Kidney glomerular epithelial cell (primary cell): ENCODE measurements at regions not wholly inside any gene's neighbourhood (a gene's known extent, or its start where the extent isn't known, plus 50 kb on each side); places are given as distances from the start of the nearest gene placed in this dataset.

ENCODE experiments used
- DNase-seq: peaks from one replicate; lab custom pipeline; 2025; lab: John Stamatoyannopoulos, UW

GRCh38 chr5:8241076-8241475 lies 372.1 kb downstream of the MTRR start:
- DNase-seq: no peak

- DNase-seq: no peak
These were observed 372.6 kb downstream of the MTRR start for GRCh38 chr5:8241558-8241957.

GRCh38 chr5:8247049-8247899 lies 378.3 kb downstream of the MTRR start:
- no peak for DNase-seq

- DNase-seq: no peak
These were observed 384.4 kb downstream of the MTRR start for GRCh38 chr5:8253376-8253775.

- no peak for DNase-seq
These were observed 385.7 kb downstream of the MTRR start for GRCh38 chr5:8254674-8255073.

- DNase-seq: no peak
These were observed 389.9 kb downstream of the MTRR start for GRCh38 chr5:8258801-8259200.

- DNase-seq: no peak
These were observed 401.3 kb downstream of the MTRR start for GRCh38 chr5:8270246-8270645.

- no peak for DNase-seq
These were observed 411.9 kb downstream of the MTRR start for GRCh38 chr5:8280711-8281363.

GRCh38 chr5:8288334-8288733 lies 419.4 kb downstream of the MTRR start:
- no peak for DNase-seq

- no peak for DNase-seq
These were observed 420.1 kb downstream of the MTRR start for GRCh38 chr5:8288897-8289516.

- no peak for DNase-seq
These were observed 420.8 kb downstream of the MTRR start for GRCh38 chr5:8289779-8290178.

- no peak for DNase-seq
These were observed 421.8 kb downstream of the MTRR start for GRCh38 chr5:8290721-8291120.

- no peak for DNase-seq
These were observed 422.7 kb downstream of the MTRR start for GRCh38 chr5:8291641-8292040.

- no peak for DNase-seq
These were observed 426.2 kb downstream of the MTRR start for GRCh38 chr5:8295141-8295540.

- no peak for DNase-seq
These were observed 430.8 kb downstream of the MTRR start for GRCh38 chr5:8299716-8300115.

- DNase-seq: no peak
These were observed 435.4 kb downstream of the MTRR start for GRCh38 chr5:8304341-8304740.

GRCh38 chr5:8306288-8306896 lies 437.4 kb downstream of the MTRR start:
- DNase-seq: no peak

- DNase-seq: no peak
These were observed 446.0 kb downstream of the MTRR start for GRCh38 chr5:8314965-8315364.

- no peak for DNase-seq
These were observed 447.8 kb downstream of the MTRR start for GRCh38 chr5:8316608-8317280.

- DNase-seq: no peak
These were observed 448.4 kb downstream of the MTRR start for GRCh38 chr5:8317335-8317734.

GRCh38 chr5:8320244-8320643 lies 451.3 kb downstream of the MTRR start:
- no peak for DNase-seq

GRCh38 chr5:8321272-8321671 lies 452.3 kb downstream of the MTRR start:
- DNase-seq: no peak
